SU-DHL-6 (cell line): ENCODE measurements at regions not wholly inside any gene's neighbourhood (a gene's known extent, or its start where the extent isn't known, plus 50 kb on each side); places are given as distances from the start of the nearest gene placed in this dataset.

Experiments used
- CTCF ChIP-seq: fragments of 200-600 bp; sonication (generic); IDR thresholded peaks from one replicate; pipeline ENCODE4 v1.5.1; 2017; ENCODE audit warnings: antibody characterized with exemption, mild to moderate bottlenecking, low read length, moderate library complexity; ENCODE audit not compliant: insufficient read depth, poor library complexity, severe bottlenecking
- EZH2phosphoT487 ChIP-seq: fragments of 200-600 bp; sonication (generic), shearing (Covaris generic); conservative IDR thresholded peaks from 2 replicates; pipeline ENCODE4 v1.6.1; 2018; ENCODE audit warnings: mild to moderate bottlenecking, antibody characterized with exemption, low read length, moderate library complexity, mixed read lengths

DNA sequence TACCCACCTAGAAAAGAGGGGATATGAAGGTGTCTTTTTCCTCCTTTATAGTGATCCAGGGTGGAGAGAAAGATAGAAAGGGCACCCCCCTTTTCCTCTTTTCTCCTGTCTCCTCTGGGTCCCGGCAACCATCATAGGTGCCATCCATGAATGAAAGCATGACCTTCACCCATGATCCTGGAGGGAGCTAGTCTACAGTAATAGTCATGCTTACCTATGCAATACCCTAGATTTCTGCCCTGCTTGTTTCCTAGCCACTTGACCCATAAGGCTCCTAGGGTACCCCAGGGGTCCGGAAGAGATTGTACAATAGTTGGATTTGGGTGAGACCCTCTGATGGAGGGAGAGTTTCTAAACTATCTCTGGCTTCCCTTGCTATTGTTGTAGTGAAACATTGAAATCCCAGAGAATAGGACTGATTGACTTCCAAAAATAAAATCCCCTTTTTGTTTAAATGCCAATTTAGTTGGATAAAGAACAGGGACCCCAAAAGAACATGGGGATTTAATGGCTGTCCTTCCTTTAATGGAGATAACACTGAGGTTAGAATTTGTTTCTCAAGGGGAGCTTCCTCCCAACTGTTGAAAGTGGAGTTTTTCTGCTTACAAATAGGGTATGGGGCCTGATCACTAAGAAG lies 366.8 kb upstream of the KHDRBS2 start:
- TF ChIP-seq CTCF (no peak), EZH2phosphoT487 (no peak)
